ENCODE measurements at regions not wholly inside any gene's neighbourhood (a gene's known extent, or its start where the extent isn't known, plus 50 kb on each side); places are given as distances from the start of the nearest gene placed in this dataset.
"Not testable (repeated sequence)": the region's sequence is repeated elsewhere in the genome, so short reads cannot be mapped to it uniquely, and the experiment has no call there.

DNA sequence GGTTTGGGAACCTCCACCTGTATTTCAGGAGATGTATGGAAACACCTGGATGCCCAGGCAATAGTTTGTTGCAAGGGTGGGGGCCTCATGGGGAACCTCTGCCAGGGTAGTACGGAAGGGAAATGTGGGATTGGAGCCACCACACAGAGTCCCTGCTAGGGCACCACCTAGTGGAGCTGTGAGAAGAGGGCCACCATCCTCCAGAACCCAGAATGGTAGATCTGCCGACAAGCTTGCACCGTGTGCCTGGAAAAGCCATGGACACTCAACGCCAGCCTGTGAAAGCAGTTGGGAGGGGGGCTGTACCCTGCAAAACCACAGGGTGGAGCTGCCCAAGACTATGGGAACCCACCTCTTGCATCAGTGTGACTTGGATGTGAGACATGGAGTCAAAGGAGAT, 407.2 kb downstream of the PSAT1 start:
- TF ChIP-seq, protein P1, sequence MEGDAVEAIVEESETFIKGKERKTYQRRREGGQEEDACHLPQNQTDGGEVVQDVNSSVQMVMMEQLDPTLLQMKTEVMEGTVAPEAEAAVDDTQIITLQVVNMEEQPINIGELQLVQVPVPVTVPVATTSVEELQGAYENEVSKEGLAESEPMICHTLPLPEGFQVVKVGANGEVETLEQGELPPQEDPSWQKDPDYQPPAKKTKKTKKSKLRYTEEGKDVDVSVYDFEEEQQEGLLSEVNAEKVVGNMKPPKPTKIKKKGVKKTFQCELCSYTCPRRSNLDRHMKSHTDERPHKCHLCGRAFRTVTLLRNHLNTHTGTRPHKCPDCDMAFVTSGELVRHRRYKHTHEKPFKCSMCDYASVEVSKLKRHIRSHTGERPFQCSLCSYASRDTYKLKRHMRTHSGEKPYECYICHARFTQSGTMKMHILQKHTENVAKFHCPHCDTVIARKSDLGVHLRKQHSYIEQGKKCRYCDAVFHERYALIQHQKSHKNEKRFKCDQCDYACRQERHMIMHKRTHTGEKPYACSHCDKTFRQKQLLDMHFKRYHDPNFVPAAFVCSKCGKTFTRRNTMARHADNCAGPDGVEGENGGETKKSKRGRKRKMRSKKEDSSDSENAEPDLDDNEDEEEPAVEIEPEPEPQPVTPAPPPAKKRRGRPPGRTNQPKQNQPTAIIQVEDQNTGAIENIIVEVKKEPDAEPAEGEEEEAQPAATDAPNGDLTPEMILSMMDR (IDR thresholded peaks at IDR 0.05; ENCODE audit: insufficient read depth, low read depth, low read length), result not testable (repeated sequence)
- not testable (repeated sequence) for TF ChIP-seq EZH2 (IDR thresholded peaks at IDR 0.05; ENCODE audit: insufficient read depth, low read length)

Measured in astrocyte (in vitro differentiated cells and primary cell).